Mesendoderm (in vitro differentiated cells): ENCODE measurements at regions not wholly inside any gene's neighbourhood (a gene's known extent, or its start where the extent isn't known, plus 50 kb on each side); places are given as distances from the start of the nearest gene placed in this dataset.

ENCODE experiments used
- DNase-seq: peaks from one replicate; pipeline ENCODE4 v3.0.0; 2013
- H2AK5ac ChIP-seq: 2 replicates; pipeline ENCODE4 v1.6.1; 2013; ENCODE audit warnings: low read length, inconsistent platforms
- H2BK120ac ChIP-seq: 2 replicates; pipeline ENCODE4 v1.6.1; 2013; ENCODE audit warnings: low read depth, mild to moderate bottlenecking, low read length, moderate library complexity, mixed read lengths
- H2BK15ac ChIP-seq: replicated peaks from 2 replicates; pipeline ENCODE4 v1.6.1; 2013; ENCODE audit warnings: low read depth, mild to moderate bottlenecking, moderate library complexity
- H2BK5ac ChIP-seq: 2 replicates; pipeline ENCODE4 v1.6.1; 2013; ENCODE audit warnings: low read length, inconsistent platforms
- H3K18ac ChIP-seq: 2 replicates; pipeline ENCODE4 v1.6.1; 2013; ENCODE audit warnings: mild to moderate bottlenecking, low read length, mixed read lengths
- H3K23ac ChIP-seq: one replicate; pipeline ENCODE4 v1.6.1; 2013; ENCODE audit warnings: low read length
- H3K27ac ChIP-seq: 2 replicates; pipeline ENCODE4 v1.5.1; 2013; ENCODE audit warnings: low read depth, mild to moderate bottlenecking, inconsistent platforms, low read length, moderate library complexity
- H3K27me3 ChIP-seq: 2 replicates; pipeline ENCODE4 v1.6.1; 2013; ENCODE audit warnings: low read length, control low read depth, mild to moderate bottlenecking, inconsistent platforms; ENCODE audit not compliant: insufficient read depth, poor library complexity
- H3K36me3 ChIP-seq: 2 replicates; pipeline ENCODE4 v1.6.1; 2013; ENCODE audit warnings: low read length, inconsistent platforms; ENCODE audit not compliant: control insufficient read depth, insufficient read depth
- H3K4ac ChIP-seq: one replicate; pipeline ENCODE4 v1.6.1; 2013; ENCODE audit warnings: low read depth, mild to moderate bottlenecking, low read length, moderate library complexity
- H3K4me1 ChIP-seq: 2 replicates; pipeline ENCODE4 v1.6.1; 2013; ENCODE audit warnings: low read depth, low read length, inconsistent platforms; ENCODE audit not compliant: control insufficient read depth
- H3K4me2 ChIP-seq: 2 replicates; pipeline ENCODE4 v1.6.1; 2013; ENCODE audit warnings: low read length
- H3K4me3 ChIP-seq: 2 replicates; pipeline ENCODE4 v1.5.1; 2013; ENCODE audit warnings: mild to moderate bottlenecking, low read length
- H3K56ac ChIP-seq: one replicate; pipeline ENCODE4 v1.6.1; 2013; ENCODE audit warnings: low read length
- H3K79me1 ChIP-seq: 2 replicates; pipeline ENCODE4 v1.6.1; 2013; ENCODE audit warnings: low read length, inconsistent platforms
- H3K79me2 ChIP-seq: 2 replicates; pipeline ENCODE4 v1.6.1; 2013; ENCODE audit warnings: mild to moderate bottlenecking, low read length; ENCODE audit not compliant: control insufficient read depth, insufficient read depth
- H3K9ac ChIP-seq: 2 replicates; pipeline ENCODE4 v1.6.1; 2013; ENCODE audit warnings: low read length, inconsistent platforms
- H4K5ac ChIP-seq: one replicate; pipeline ENCODE4 v1.6.1; 2013; ENCODE audit warnings: low read length
- H4K8ac ChIP-seq: one replicate; pipeline ENCODE4 v1.6.1; 2013; ENCODE audit warnings: low read depth, mild to moderate bottlenecking, control low read depth, low read length, moderate library complexity
- WGBS: extraction: QIAGEN DNeasy Blood & Tissue Kit; methylation state at CpG from one replicate; pipeline ENCODE4 v1.1.7; 2013; ENCODE audit warnings: low lambda C conversion rate, missing lambda C conversion rate; ENCODE audit not compliant: insufficient coverage; ENCODE audit errors: extremely low coverage; 5-methylcytosine and 5-hydroxymethylcytosine counted together

- H2AK5ac ChIP-seq, result no peak overlapping the region
- H2BK5ac ChIP-seq, result no peak overlapping the region
- H2BK15ac ChIP-seq, result no peak overlapping the region
- no peak overlapping the region for H4K5ac ChIP-seq
- no peak overlapping the region for H3K9ac ChIP-seq
- no peak overlapping the region for H3K4me2 ChIP-seq
- H3K23ac ChIP-seq, result no peak overlapping the region
- no peaks in the 10 kb centered on the region for H3K36me3 ChIP-seq
- DNase-seq, result no peak
- H3K56ac ChIP-seq, result no peak overlapping the region
- no peak overlapping the region for H3K18ac ChIP-seq
- H3K79me2 ChIP-seq, result no peaks in the 10 kb centered on the region
- no peak overlapping the region for H3K27ac ChIP-seq
- no peak overlapping the region for H4K8ac ChIP-seq
- H3K4me3 ChIP-seq, result no peak overlapping the region
- H3K4ac ChIP-seq, result no peak overlapping the region
- H3K27me3 ChIP-seq, result no peaks in the 10 kb centered on the region
- H3K4me1 ChIP-seq, result no peaks in the 10 kb centered on the region
- H2BK120ac ChIP-seq, result no peak overlapping the region
- H3K79me1 ChIP-seq, result no peaks in the 10 kb centered on the region
Observed at GRCh38 chr4:19348746-19349145, 903.0 kb upstream of the SLIT2 start.

- Histone ChIP-seq H3K4me1 (no peaks in the 10 kb centered on the region), H3K18ac (no peak overlapping the region), H3K4ac (no peak overlapping the region), H3K9ac (no peak overlapping the region), H2BK5ac (no peak overlapping the region), H3K4me3 (no peak overlapping the region), H2BK15ac (no peak overlapping the region), H2BK120ac (no peak overlapping the region), H3K23ac (no peak overlapping the region), H4K8ac (no peak overlapping the region), H2AK5ac (no peak overlapping the region), H4K5ac (no peak overlapping the region), H3K27ac (no peak overlapping the region), H3K4me2 (no peak overlapping the region), H3K79me1 (no peaks in the 10 kb centered on the region), H3K27me3 (no peaks in the 10 kb centered on the region), H3K56ac (no peak overlapping the region), H3K36me3 (no peaks in the 10 kb centered on the region), H3K79me2 (no peaks in the 10 kb centered on the region)
- no peak for DNase-seq
- no CpG with 5 or more reads among the region's 3 CpGs for WGBS
Observed at GRCh38 chr4:19346636-19347035, 905.1 kb upstream of the SLIT2 start.

- no peak overlapping the region for H3K9ac ChIP-seq
- no CpG with 5 or more reads among the region's 1 CpG for WGBS
- no peak overlapping the region for H3K18ac ChIP-seq
- no peak overlapping the region for H2BK5ac ChIP-seq
- no peak overlapping the region for H3K23ac ChIP-seq
- no peak overlapping the region for H2BK15ac ChIP-seq
- H3K4me3 ChIP-seq, result no peak overlapping the region
- no peak overlapping the region for H4K5ac ChIP-seq
- no peaks in the 10 kb centered on the region for H3K4me1 ChIP-seq
- DNase-seq, result no peak
- H4K8ac ChIP-seq, result no peak overlapping the region
- H3K56ac ChIP-seq, result no peak overlapping the region
- H2BK120ac ChIP-seq, result no peak overlapping the region
- no peaks in the 10 kb centered on the region for H3K79me2 ChIP-seq
- H3K27me3 ChIP-seq, result no peaks in the 10 kb centered on the region
- no peaks in the 10 kb centered on the region for H3K36me3 ChIP-seq
- no peaks in the 10 kb centered on the region for H3K79me1 ChIP-seq
- H3K27ac ChIP-seq, result no peak overlapping the region
- H3K4ac ChIP-seq, result no peak overlapping the region
- no peak overlapping the region for H2AK5ac ChIP-seq
- H3K4me2 ChIP-seq, result no peak overlapping the region
Observed at GRCh38 chr4:19329631-19330030, 922.1 kb upstream of the SLIT2 start.

GRCh38 chr4:19329077-19329476 lies 922.6 kb upstream of the SLIT2 start:
- H3K27me3 ChIP-seq, result no peaks in the 10 kb centered on the region
- no peak overlapping the region for H4K5ac ChIP-seq
- no peaks in the 10 kb centered on the region for H3K36me3 ChIP-seq
- WGBS, result no CpG with 5 or more reads among the region's 4 CpGs
- H3K56ac ChIP-seq, result no peak overlapping the region
- H3K23ac ChIP-seq, result no peak overlapping the region
- no peak overlapping the region for H2BK5ac ChIP-seq
- no peak overlapping the region for H2BK15ac ChIP-seq
- no peak overlapping the region for H3K4ac ChIP-seq
- H2BK120ac ChIP-seq, result no peak overlapping the region
- no peak overlapping the region for H3K27ac ChIP-seq
- H3K9ac ChIP-seq, result no peak overlapping the region
- no peak overlapping the region for H3K4me2 ChIP-seq
- no peaks in the 10 kb centered on the region for H3K79me1 ChIP-seq
- H4K8ac ChIP-seq, result no peak overlapping the region
- H3K4me3 ChIP-seq, result no peak overlapping the region
- no peak for DNase-seq
- H3K18ac ChIP-seq, result no peak overlapping the region
- H3K4me1 ChIP-seq, result no peaks in the 10 kb centered on the region
- H3K79me2 ChIP-seq, result no peaks in the 10 kb centered on the region
- H2AK5ac ChIP-seq, result no peak overlapping the region

GRCh38 chr4:19327364-19327763 lies 924.3 kb upstream of the SLIT2 start:
- H3K56ac ChIP-seq, result no peak overlapping the region
- no peaks in the 10 kb centered on the region for H3K36me3 ChIP-seq
- no peak overlapping the region for H4K8ac ChIP-seq

GRCh38 chr4:19324184-19324583 lies 927.5 kb upstream of the SLIT2 start:
- H3K36me3 ChIP-seq, result no peaks in the 10 kb centered on the region

More at GRCh38 chr4:19327364-19327763, 924.3 kb upstream of the SLIT2 start:
- Histone ChIP-seq H2BK15ac (no peak overlapping the region), H3K18ac (no peak overlapping the region), H3K4me1 (no peaks in the 10 kb centered on the region), H4K5ac (no peak overlapping the region), H2AK5ac (no peak overlapping the region), H2BK5ac (no peak overlapping the region), H3K79me2 (no peaks in the 10 kb centered on the region), H3K79me1 (no peaks in the 10 kb centered on the region), H2BK120ac (no peak overlapping the region), H3K27me3 (no peaks in the 10 kb centered on the region), H3K4ac (no peak overlapping the region), H3K4me3 (no peak overlapping the region), H3K4me2 (no peak overlapping the region), H3K23ac (no peak overlapping the region), H3K27ac (no peak overlapping the region), H3K9ac (no peak overlapping the region)
- no CpG with 5 or more reads among the region's 1 CpG for WGBS
- DNase-seq, result no peak

More at GRCh38 chr4:19324184-19324583, 927.5 kb upstream of the SLIT2 start:
- Histone ChIP-seq H3K23ac (no peak overlapping the region), H3K56ac (no peak overlapping the region), H2BK15ac (no peak overlapping the region), H4K5ac (no peak overlapping the region), H3K79me2 (no peaks in the 10 kb centered on the region), H3K18ac (no peak overlapping the region), H3K79me1 (no peaks in the 10 kb centered on the region), H3K9ac (no peak overlapping the region), H2BK120ac (no peak overlapping the region), H3K4me3 (no peak overlapping the region), H2AK5ac (no peak overlapping the region), H3K27me3 (no peaks in the 10 kb centered on the region), H3K27ac (no peak overlapping the region), H3K4ac (no peak overlapping the region), H3K4me1 (no peaks in the 10 kb centered on the region), H2BK5ac (no peak overlapping the region), H4K8ac (no peak overlapping the region), H3K4me2 (no peak overlapping the region)
- DNase-seq, result peak; percentile 57
